Activated T-helper 1 cell treated with anti-CD3 and anti-CD28 coated beads, Interleukin-12 subunit alpha, Interleukin-12 subunit beta, Interleukin-2, Interleukin-4 antibody, amounts not matched to agents 30 ng/mL and 10 ng/mL and 1 ng/mL, durations not matched to agents 14 hours and 24 hours and 36 hours (primary cell): ENCODE measurements at regions not wholly inside any gene's neighbourhood (a gene's known extent, or its start where the extent isn't known, plus 50 kb on each side); places are given as distances from the start of the nearest gene placed in this dataset.

ENCODE experiments used
- DNase-seq: peaks from one replicate; pipeline ENCODE4 v3.0.0; 2021; ENCODE audit warnings: low spot score
- H3K27ac Mint-ChIP-seq: one replicate; pipeline ENCODE4 v1.8.0; 2021; ENCODE audit warnings: mild to moderate bottlenecking, mixed read lengths
- H3K27me3 Mint-ChIP-seq: one replicate; pipeline ENCODE4 v1.8.0; 2022; ENCODE audit warnings: mild to moderate bottlenecking, moderate library complexity, mixed read lengths; ENCODE audit not compliant: insufficient read depth
- H3K36me3 Mint-ChIP-seq: one replicate; pipeline ENCODE4 v1.8.0; 2021; ENCODE audit warnings: low read depth, mixed read lengths
- H3K4me1 Mint-ChIP-seq: one replicate; pipeline ENCODE4 v1.8.0; 2021; ENCODE audit warnings: low read depth, mixed read lengths
- H3K4me3 Mint-ChIP-seq: one replicate; pipeline ENCODE4 v1.8.0; 2021; ENCODE audit warnings: mild to moderate bottlenecking, moderate library complexity, mixed read lengths
- H3K9me3 Mint-ChIP-seq: one replicate; pipeline ENCODE4 v1.8.0; 2021; ENCODE audit warnings: mixed read lengths
- intact Hi-C: fragments of 100-400 bp; cut with micrococcal nuclease; formaldehyde crosslinking; loops from one replicate; pipeline ENCODE4 v1.15.1; 2024

DNA sequence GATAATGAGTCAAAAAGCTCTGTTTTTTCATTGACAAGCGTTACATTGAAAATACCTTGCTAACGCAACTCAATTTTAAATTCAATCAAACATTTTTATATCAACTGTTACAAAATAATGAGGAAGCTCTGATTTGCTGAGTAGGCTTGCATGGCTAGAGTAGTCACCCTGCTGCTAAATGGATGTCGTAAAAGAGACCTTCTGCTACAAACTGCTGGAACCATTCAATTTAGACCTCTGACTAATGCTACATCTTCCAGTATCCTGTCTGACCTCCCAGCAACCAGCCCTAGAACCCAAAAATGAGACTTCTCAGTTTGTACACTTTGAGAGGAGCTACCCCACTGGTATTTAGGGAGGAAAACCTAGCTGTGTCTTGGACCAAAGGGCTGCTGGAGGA lies 84.0 kb upstream of the ELMO1 start:
- Mint-ChIP-seq H3K9me3 (peaks cover 4% of the 10 kb centered on the region), H3K27me3 (peaks cover 22% of the 10 kb centered on the region)
- intact Hi-C loops, result no loop called here

DNA sequence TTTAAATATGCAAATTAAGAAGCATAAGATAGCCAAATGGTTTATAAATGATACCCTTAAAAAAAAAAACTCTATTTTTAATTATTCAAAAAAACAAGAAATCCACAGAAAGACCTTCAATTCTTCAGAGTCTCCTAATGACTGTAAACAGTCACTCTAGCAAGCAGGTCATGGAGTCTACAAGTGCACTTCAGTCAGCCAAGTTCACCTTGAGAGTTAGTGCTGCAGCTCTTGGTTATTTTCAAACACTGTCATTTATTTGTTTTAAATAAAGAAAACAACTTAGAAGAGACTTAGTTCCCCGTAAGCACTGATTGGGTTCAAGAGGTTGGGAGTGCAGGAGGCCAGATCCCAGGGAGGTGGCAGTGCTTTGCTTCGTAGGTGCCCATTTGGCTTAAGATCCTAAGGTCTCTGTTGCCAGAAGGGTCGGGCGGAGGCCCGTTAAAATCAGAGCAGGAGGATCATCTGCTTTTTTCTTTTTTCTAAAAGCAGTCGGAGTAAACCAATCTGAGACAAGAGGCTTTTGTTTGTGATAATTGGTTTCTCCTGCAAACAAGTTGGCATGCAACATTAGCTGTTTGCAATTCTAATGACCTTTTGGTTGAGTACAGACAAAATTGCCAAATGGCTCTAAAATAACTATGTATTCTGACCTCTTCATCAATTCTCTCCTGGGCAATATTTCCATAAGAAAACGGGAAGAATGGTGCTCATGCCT lies 86.4 kb upstream of the ELMO1 start:
- Mint-ChIP-seq H3K27ac (no peak overlapping the region), H3K4me3 (no peak overlapping the region), H3K4me1 (no peaks in the 10 kb centered on the region), H3K36me3 (no peaks in the 10 kb centered on the region), H3K27me3 (peaks cover 21% of the 10 kb centered on the region), H3K9me3 (peaks cover 4% of the 10 kb centered on the region)
- no peak for DNase-seq
- intact Hi-C loops, result no loop called here

More for the DNA sequence above, 84.0 kb upstream of the ELMO1 start:
- H3K36me3 Mint-ChIP-seq, result no peaks in the 10 kb centered on the region
- H3K4me3 Mint-ChIP-seq, result no peak overlapping the region
- no peak overlapping the region for H3K27ac Mint-ChIP-seq
- no peaks in the 10 kb centered on the region for H3K4me1 Mint-ChIP-seq
- DNase-seq, result no peak

DNA sequence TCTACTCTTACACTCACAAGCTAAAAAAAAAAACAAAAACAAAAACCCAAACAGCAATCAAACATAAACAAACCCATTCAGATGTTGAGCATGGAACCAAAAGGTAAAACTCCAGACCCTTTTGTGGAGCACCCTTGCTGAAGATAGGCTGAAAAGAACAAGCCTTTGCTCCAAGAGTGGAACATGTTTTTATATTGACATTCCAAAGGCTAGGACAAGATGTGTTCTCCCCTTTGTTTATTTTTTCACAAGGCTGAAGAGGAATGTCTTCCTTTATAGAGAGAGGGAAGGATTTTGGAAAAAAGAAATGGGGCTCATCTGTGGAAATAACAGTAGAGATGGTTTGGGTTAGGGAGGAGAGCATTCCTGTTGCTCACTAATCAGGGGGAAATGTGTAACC lies 87.2 kb upstream of the ELMO1 start:
- no peak overlapping the region for H3K27ac Mint-ChIP-seq
- H3K4me3 Mint-ChIP-seq, result no peak overlapping the region

DNA sequence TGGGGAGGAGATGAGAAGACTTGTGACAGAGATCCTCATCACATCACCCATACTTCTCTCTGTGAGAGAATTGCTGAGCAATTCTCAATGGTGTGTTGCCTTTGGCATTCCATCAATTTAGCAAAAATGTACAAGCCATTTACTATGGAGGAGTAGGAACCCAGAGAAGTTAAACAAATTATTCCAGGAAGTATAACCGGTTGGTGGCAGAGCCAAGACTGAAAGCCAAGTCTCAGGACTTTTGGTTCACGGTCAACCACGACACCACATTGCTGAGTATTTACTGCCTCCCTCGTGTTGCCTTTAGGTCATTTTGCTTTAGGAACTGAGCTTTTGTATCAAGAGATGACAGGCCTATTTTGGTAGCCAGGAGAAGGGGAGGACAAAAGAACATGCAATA lies 88.0 kb upstream of the ELMO1 start:
- H3K27ac Mint-ChIP-seq, result no peak overlapping the region
- H3K9me3 Mint-ChIP-seq, result peaks cover 4% of the 10 kb centered on the region
- H3K4me3 Mint-ChIP-seq, result no peak overlapping the region
- no peak for DNase-seq
- H3K27me3 Mint-ChIP-seq, result peaks cover 14% of the 10 kb centered on the region
- H3K36me3 Mint-ChIP-seq, result no peaks in the 10 kb centered on the region
- intact Hi-C loops, result no loop called here
- no peaks in the 10 kb centered on the region for H3K4me1 Mint-ChIP-seq

More for the DNA sequence above, 87.2 kb upstream of the ELMO1 start:
- Mint-ChIP-seq H3K27me3 (peaks cover 21% of the 10 kb centered on the region), H3K36me3 (no peaks in the 10 kb centered on the region), H3K9me3 (peaks cover 4% of the 10 kb centered on the region), H3K4me1 (no peaks in the 10 kb centered on the region)
- intact Hi-C loops, result no loop called here
- no peak for DNase-seq

DNA sequence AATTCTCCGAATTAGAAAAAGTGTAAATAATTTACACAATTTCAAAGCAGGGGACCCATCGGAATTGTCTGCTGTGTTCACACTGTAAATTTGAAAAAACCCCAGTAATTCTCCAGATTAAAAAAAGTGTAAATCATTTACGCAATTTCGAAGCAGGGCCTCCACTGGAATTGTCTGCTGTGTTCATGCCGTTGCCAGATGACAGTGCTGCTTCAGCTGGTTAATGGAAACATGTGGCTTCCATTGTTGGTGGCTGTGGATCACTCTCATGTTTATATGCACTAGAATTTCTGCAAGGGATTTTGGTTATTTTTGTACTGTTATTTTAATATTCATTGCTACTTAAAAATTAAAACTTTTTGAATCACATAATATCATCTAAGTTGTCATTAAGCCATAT lies 88.8 kb upstream of the ELMO1 start:
- peaks cover 14% of the 10 kb centered on the region for H3K27me3 Mint-ChIP-seq
- no peak overlapping the region for H3K4me3 Mint-ChIP-seq
- H3K4me1 Mint-ChIP-seq, result no peaks in the 10 kb centered on the region

DNA sequence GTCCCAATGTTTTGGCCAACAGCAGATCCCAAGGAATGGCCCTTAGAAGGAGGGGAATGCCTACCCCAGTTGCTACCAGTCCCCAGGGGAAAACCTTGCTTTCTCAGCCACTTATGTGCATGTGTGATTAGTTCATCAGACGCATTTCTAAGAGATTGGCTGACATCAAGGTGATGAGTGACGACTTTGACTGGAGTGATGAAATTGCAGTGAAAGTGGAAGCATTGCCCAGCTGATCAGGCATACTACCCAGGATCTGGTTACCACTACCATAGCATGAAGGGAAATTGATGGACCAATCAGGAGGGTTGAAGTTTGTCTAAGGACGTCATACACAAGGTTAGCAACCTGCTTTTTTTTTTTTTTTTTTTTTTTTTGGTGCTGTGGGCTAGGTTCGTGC lies 90.3 kb upstream of the ELMO1 start:
- H3K9me3 Mint-ChIP-seq, result no peaks in the 10 kb centered on the region
- H3K4me3 Mint-ChIP-seq, result no peak overlapping the region
- intact Hi-C loops, result no loop called here
- no peak for DNase-seq
- H3K36me3 Mint-ChIP-seq, result no peaks in the 10 kb centered on the region
- H3K4me1 Mint-ChIP-seq, result no peaks in the 10 kb centered on the region
- H3K27ac Mint-ChIP-seq, result no peak overlapping the region
- peaks cover 8% of the 10 kb centered on the region for H3K27me3 Mint-ChIP-seq

More for the DNA sequence above, 88.8 kb upstream of the ELMO1 start:
- intact Hi-C loops, result no loop called here
- no peaks in the 10 kb centered on the region for H3K36me3 Mint-ChIP-seq
- no peak for DNase-seq
- no peak overlapping the region for H3K27ac Mint-ChIP-seq
- peaks cover 4% of the 10 kb centered on the region for H3K9me3 Mint-ChIP-seq

DNA sequence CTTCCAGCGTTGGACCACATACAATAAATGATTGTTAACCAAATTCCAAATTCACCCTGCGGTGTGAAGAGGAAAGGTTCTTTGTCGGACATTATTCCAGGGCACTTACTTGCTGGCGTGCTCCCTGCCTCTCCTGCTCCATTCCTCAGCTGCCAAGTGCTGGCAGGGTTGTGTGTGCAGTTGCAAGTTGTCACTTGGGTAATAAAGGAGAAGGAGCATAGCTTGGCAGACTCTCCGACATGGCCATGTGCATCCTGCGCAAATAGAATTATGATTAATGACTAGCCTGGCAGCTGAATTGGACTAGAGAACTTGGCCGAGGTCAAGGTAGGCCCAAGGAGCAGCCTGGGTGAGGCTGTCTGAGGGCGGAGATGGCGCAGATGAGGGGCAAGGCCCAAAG lies 92.3 kb upstream of the ELMO1 start:
- no peaks in the 10 kb centered on the region for H3K36me3 Mint-ChIP-seq
- no peak overlapping the region for H3K27ac Mint-ChIP-seq
- DNase-seq, result no peak
- intact Hi-C loops, result no loop called here
- H3K27me3 Mint-ChIP-seq, result peaks cover 8% of the 10 kb centered on the region
- H3K4me3 Mint-ChIP-seq, result no peak overlapping the region
- H3K4me1 Mint-ChIP-seq, result no peaks in the 10 kb centered on the region
- H3K9me3 Mint-ChIP-seq, result no peaks in the 10 kb centered on the region

DNA sequence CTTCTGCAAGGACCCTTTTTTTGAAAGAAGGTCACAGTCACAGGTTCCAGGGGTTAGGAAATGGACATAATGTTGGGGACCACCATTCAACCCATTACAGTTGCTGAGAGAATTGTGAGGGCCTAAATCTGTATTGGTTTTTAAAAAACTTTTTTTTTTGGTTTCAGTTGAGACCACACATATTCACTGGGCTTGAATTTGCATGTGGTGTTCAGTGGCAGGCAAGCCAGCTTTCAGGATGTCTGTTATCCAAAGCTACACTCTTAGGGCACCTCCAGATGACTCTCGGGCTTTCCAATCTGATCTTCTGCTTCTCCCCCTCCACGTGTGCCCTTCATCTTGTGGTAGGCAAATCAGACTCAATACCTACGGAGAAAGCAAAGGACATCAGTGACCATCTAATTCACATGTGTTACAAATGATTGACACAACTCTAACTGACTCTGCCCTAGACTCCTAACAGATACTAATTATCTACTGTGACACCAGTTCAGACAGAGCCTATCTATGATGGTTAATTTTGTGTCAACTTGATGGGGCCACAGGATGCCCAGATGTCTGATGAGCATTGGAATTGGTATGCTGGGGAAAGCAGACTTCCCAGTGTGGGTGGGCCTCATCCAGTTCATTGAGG lies 93.3 kb upstream of the ELMO1 start:
- no peak for DNase-seq
- no peak overlapping the region for H3K4me3 Mint-ChIP-seq
- no peak overlapping the region for H3K27ac Mint-ChIP-seq
- intact Hi-C loops, result no loop called here
- H3K4me1 Mint-ChIP-seq, result no peaks in the 10 kb centered on the region
- H3K9me3 Mint-ChIP-seq, result no peaks in the 10 kb centered on the region
- no peaks in the 10 kb centered on the region for H3K36me3 Mint-ChIP-seq
- H3K27me3 Mint-ChIP-seq, result peaks cover 3% of the 10 kb centered on the region

DNA sequence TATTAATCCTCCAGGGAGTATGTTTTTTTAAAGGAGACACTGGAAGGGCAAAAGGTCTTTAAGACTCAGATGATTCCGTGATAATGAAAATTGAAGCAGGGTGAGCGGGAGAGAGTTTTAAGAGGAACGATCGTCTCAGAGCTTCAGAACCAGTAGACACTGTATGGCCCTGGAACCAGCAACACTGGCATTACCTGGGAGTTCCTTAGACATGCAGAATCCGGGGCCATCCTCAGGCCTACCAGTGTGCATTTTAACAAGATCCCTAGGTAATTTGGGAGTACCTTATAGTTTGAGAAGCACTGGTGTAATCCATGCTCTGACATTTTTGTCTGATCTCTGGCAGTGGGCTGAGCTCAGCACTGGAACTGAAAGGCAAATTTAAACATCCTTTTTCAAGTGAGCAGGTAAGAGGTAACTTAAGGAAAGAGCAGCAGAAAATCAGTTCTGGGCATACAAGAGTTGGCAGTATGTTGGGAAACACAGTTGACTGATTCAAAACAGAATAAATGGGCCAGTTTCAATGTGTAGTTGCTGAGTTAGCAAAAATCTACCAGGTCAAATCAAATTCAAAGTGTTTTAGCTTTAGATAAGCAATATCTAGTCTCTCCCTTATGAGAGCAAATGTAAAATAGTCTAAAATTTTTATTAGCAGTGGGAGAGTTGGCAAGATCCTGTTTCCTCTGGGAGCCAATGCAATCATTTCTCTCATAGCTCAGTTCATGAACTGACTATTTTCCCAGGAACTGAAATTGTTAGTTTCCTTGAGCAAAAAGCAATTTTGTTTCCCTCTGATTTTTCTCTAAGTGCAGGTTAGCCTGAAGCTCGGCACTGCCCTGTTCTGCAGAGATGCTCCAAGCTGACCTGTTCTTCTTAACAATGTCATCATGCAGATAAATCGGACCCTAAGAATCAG lies 97.2 kb upstream of the ELMO1 start:
- Mint-ChIP-seq H3K27me3 (no peaks in the 10 kb centered on the region), H3K36me3 (no peaks in the 10 kb centered on the region), H3K4me1 (no peaks in the 10 kb centered on the region), H3K9me3 (no peaks in the 10 kb centered on the region), H3K4me3 (no peak overlapping the region), H3K27ac (no peak overlapping the region)
- no peak for DNase-seq
- intact Hi-C loops, result no loop called here

DNA sequence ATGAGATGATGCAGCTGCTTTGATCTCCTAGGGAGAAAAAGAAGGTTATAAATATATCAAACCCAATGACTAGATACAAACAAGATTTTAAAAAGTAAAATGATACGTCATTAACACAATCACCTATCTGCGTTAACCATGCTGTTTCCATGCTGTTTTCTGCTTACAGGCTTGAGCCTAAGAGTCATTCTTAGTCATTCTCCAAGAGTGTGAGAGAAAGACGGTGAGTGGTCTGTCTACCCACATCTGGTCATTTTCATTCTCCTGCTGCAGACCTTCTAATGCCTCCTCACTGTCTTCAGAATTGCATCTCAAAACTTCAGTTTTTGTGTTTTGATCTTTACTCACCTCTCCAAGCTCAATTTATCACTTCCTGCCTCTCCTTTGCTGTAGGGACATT lies 98.0 kb upstream of the ELMO1 start:
- Mint-ChIP-seq H3K4me1 (no peaks in the 10 kb centered on the region), H3K9me3 (no peaks in the 10 kb centered on the region), H3K27ac (no peak overlapping the region), H3K4me3 (no peak overlapping the region), H3K27me3 (no peaks in the 10 kb centered on the region), H3K36me3 (no peaks in the 10 kb centered on the region)
- intact Hi-C loops, result no loop called here
- DNase-seq, result no peak

DNA sequence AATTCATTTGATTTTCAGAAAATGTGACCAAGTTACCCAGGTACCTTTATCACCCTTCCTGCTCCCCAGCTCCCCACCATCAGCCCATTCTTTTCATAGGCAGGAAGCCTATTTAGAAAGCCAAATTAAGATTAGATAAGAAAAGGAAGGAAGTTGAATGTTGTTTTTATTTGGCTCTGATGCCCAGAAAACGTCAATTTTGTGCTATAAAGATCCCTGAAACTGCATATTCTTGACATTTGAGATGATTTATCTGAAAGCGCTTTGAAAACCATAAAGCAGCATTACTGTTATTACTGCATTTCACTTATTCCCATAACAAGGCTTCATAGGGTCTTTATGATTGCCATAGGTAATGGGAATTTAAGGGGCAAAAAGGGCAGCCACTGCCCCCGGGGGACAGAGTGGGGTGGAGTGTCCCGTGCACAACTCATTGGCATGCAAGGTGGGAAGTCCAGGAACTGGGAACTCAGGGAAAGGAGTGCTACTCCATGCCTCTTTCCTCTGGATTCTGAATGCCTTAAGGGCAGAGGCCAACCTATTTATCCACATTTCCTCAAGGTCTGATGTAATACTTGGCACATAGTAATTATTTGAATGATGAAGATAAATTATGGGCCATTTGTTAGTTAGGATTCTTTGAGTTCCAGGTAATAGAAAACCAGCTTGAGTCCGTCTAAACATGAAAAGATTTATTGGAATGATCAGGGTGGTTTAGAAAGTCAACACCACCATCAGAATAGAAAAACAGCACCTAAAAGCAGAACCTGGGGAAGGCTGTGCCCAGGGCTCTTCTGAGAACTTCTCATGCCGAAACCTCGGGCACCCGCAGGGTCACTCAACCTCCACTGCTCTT lies 100.6 kb upstream of the ELMO1 start:
- H3K27me3 Mint-ChIP-seq, result peaks cover 2% of the 10 kb centered on the region
- no peaks in the 10 kb centered on the region for H3K36me3 Mint-ChIP-seq
- no peaks in the 10 kb centered on the region for H3K9me3 Mint-ChIP-seq
- H3K4me1 Mint-ChIP-seq, result no peaks in the 10 kb centered on the region
- no peak overlapping the region for H3K27ac Mint-ChIP-seq
- intact Hi-C loops, result no loop called here
- H3K4me3 Mint-ChIP-seq, result no peak overlapping the region
- no peak for DNase-seq

DNA sequence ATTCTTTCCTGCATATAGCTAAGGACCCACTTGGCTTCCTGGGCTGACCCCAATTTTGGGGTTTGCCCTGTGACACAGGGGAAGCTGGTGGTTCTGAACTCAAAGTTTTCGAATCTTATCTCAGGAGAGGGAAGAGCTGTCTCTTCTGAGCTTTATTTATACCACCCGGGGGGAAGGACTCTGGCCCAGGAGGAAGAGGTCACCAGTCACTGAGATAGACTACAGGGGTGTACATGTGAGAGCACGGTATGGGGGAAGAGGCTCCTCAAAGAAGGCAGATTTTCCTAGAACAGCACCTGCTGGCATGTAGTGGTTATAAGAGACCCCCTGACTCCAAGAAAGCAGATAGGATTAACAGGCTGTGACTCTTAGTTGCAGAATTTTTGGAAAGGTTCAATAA lies 101.8 kb upstream of the ELMO1 start:
- Mint-ChIP-seq H3K4me3 (no peak overlapping the region), H3K9me3 (no peaks in the 10 kb centered on the region), H3K27me3 (peaks cover 2% of the 10 kb centered on the region), H3K4me1 (no peaks in the 10 kb centered on the region), H3K27ac (no peak overlapping the region), H3K36me3 (no peaks in the 10 kb centered on the region)
- intact Hi-C loops, result no loop called here
- no peak for DNase-seq
